ENCODE measurements at regions not wholly inside any gene's neighbourhood (a gene's known extent, or its start where the extent isn't known, plus 50 kb on each side); places are given as distances from the start of the nearest gene placed in this dataset.

DNA sequence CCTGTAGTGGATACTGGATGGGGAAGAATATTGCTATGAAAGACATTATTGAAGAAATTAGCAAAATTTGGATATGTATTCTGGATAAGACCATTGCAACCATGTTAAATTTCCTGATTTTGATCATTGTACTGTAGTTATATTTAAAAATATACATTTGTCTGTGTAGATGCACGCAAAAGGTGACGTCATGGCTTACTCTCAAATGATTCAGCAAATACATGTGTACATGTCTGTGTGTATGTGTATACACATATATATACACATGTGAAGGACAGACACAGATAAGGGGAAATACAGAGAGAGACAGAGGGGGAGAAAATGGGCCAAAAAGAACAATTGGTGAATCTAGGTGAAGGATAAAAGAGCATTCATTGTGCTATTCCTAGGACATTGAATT, 82.3 kb upstream of the PLCB4 start:
- TF ChIP-seq, protein P1, sequence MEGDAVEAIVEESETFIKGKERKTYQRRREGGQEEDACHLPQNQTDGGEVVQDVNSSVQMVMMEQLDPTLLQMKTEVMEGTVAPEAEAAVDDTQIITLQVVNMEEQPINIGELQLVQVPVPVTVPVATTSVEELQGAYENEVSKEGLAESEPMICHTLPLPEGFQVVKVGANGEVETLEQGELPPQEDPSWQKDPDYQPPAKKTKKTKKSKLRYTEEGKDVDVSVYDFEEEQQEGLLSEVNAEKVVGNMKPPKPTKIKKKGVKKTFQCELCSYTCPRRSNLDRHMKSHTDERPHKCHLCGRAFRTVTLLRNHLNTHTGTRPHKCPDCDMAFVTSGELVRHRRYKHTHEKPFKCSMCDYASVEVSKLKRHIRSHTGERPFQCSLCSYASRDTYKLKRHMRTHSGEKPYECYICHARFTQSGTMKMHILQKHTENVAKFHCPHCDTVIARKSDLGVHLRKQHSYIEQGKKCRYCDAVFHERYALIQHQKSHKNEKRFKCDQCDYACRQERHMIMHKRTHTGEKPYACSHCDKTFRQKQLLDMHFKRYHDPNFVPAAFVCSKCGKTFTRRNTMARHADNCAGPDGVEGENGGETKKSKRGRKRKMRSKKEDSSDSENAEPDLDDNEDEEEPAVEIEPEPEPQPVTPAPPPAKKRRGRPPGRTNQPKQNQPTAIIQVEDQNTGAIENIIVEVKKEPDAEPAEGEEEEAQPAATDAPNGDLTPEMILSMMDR (conservative IDR thresholded peaks at IDR 0.05), result no peak
- Histone ChIP-seq H4K20me1 (ENCODE audit: control insufficient read depth, insufficient read depth, insufficient read length) (no peaks in the 10 kb centered on the region), H3K4ac (ENCODE audit: low read depth, low read length) (no peak overlapping the region), H3K4me1 (ENCODE audit: insufficient read depth, low read length) (no peaks in the 10 kb centered on the region), H2BK20ac (ENCODE audit: low read depth, low read length, poor library complexity, severe bottlenecking) (no peak overlapping the region), H2AFZ (ENCODE audit: low read length) (no peak overlapping the region), H3K56ac (ENCODE audit: insufficient read length, low read depth, low read length) (no peak overlapping the region), H3K23ac (ENCODE audit: insufficient read length, low read depth, low read length) (no peak overlapping the region), H3K23me2 (ENCODE audit: insufficient read length, low read depth, low read length, poor library complexity, severe bottlenecking) (no peaks in the 10 kb centered on the region), H4K5ac (ENCODE audit: insufficient read length, low read depth, low read length) (no peak overlapping the region), H4K8ac (replicated peaks; ENCODE audit: insufficient read length, low read depth, low read length) (no peak overlapping the region), H4K91ac (ENCODE audit: insufficient read length, low read depth, low read length) (no peak overlapping the region), H3K27ac (ENCODE audit: insufficient read length, low read depth, low read length) (no peak overlapping the region), H3K9me3 (ENCODE audit: control insufficient read depth, low read depth, low read length) (no peaks in the 10 kb centered on the region), H2BK120ac (ENCODE audit: low read depth, low read length, poor library complexity, severe bottlenecking) (no peak overlapping the region), H2BK12ac (ENCODE audit: insufficient read length, low read depth, low read length) (no peak overlapping the region), H2AK5ac (ENCODE audit: insufficient read length, low read length) (no peak overlapping the region), H3K14ac (ENCODE audit: insufficient read depth, low read length) (no peak overlapping the region), H3K27me3 (ENCODE audit: insufficient read depth, low read length) (no peaks in the 10 kb centered on the region), H2BK15ac (ENCODE audit: low read depth, low read length) (no peak overlapping the region), H3K9ac (ENCODE audit: extremely low read depth, insufficient read length, low read length) (no peak overlapping the region), H3K4me2 (ENCODE audit: insufficient read depth, insufficient read length, low read length) (no peak overlapping the region), H3K79me1 (ENCODE audit: insufficient read depth, low read depth, low read length, poor library complexity, severe bottlenecking) (no peaks in the 10 kb centered on the region), H3T11ph (ENCODE audit: low read length) (no peak overlapping the region), H3K18ac (ENCODE audit: insufficient read length, low read depth, low read length) (no peak overlapping the region), H2BK5ac (ENCODE audit: insufficient read length, low read length) (no peak overlapping the region), H3K79me2 (ENCODE audit: insufficient read depth, low read length) (no peaks in the 10 kb centered on the region)
- Mint-ChIP-seq H3K4me1 (no peaks in the 10 kb centered on the region), H3K36me3 (ENCODE audit: insufficient read depth in 1 of 3, low read depth in 3 of 3) (no peaks in the 10 kb centered on the region; a peak in 1 of 7 replicates), H3K27ac (no peak overlapping the region), H3K9me3 (peaks cover 0 to 2% of the 10 kb centered on the region in 2 experiments; a peak in 1 of 5 replicates), H3K4me3 (no peak overlapping the region), H3K27me3 (ENCODE audit: low read depth) (no peaks in the 10 kb centered on the region)
- no CpG with 5 or more reads among the region's 2 CpGs for WGBS (ENCODE audit: extremely low coverage, insufficient read length, low lambda C conversion rate)
- DNase-seq, result no peak

Measured in H9 (cell line).